ENCODE measurements at regions not wholly inside any gene's neighbourhood (a gene's known extent, or its start where the extent isn't known, plus 50 kb on each side); places are given as distances from the start of the nearest gene placed in this dataset.

- TF ChIP-seq CTCF (IDR thresholded peaks at IDR 0.05; ENCODE audit: low read length) (no peak), EZH2 (IDR thresholded peaks at IDR 0.05; ENCODE audit: borderline replicate concordance, low read length) (no peak)
These were observed 114.3 kb upstream of the TEX13C start for GRCh38 chrX:125205133-125205917.
